ENCODE measurements at regions not wholly inside any gene's neighbourhood (a gene's known extent, or its start where the extent isn't known, plus 50 kb on each side); places are given as distances from the start of the nearest gene placed in this dataset.

DNA sequence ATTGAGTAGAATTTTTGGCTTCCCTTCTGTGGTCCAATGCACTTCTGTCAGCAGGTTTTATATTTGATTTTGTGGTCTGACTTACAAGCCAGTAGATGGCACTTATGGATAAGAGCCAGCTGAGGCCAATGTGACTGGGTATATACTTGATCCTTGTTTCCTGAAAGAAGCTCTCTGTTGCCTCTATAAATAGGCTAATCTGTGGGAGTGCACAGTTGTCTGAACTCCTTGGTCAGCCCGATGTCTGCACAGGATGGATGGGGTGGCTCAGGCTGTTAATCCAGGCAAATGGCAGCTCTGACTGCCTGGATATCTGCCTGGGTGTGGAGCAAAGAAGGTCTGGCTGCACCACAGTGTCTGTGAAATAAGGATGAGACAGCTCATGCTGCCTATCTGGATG, 1183.7 kb upstream of the PRMT6 start:
- no peak overlapping the region for H3K27ac ChIP-seq
- no peak for DNase-seq (ENCODE audit: low spot score)
- no peak overlapping the region for H3K4me3 ChIP-seq
- TF ChIP-seq, protein P1, sequence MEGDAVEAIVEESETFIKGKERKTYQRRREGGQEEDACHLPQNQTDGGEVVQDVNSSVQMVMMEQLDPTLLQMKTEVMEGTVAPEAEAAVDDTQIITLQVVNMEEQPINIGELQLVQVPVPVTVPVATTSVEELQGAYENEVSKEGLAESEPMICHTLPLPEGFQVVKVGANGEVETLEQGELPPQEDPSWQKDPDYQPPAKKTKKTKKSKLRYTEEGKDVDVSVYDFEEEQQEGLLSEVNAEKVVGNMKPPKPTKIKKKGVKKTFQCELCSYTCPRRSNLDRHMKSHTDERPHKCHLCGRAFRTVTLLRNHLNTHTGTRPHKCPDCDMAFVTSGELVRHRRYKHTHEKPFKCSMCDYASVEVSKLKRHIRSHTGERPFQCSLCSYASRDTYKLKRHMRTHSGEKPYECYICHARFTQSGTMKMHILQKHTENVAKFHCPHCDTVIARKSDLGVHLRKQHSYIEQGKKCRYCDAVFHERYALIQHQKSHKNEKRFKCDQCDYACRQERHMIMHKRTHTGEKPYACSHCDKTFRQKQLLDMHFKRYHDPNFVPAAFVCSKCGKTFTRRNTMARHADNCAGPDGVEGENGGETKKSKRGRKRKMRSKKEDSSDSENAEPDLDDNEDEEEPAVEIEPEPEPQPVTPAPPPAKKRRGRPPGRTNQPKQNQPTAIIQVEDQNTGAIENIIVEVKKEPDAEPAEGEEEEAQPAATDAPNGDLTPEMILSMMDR (IDR thresholded peaks at IDR 0.05), result no peak

DNA sequence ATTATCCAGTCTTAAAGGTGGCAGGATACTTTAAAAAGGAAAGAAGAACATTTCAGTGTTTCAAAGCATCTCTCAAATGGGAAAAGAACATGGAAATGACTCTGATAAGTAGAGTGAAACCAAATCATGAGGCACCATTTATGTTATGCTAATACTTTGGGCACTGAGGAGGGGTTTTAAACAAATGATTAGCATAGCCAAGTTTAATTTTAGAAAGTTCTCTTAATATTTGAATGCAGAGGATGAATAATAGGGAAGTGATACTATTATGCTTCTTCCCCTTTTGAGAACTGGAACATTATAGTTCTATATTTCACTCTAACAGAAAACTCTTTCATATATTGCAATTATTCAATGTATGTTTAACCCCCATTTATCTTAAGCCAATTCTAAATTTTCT, 1181.9 kb upstream of the PRMT6 start:
- no peak for DNase-seq (ENCODE audit: low spot score)
- Histone ChIP-seq H3K27ac (no peak overlapping the region), H3K4me3 (no peak overlapping the region)
- TF ChIP-seq, protein P1 (IDR thresholded peaks at IDR 0.05), result no peak

DNA sequence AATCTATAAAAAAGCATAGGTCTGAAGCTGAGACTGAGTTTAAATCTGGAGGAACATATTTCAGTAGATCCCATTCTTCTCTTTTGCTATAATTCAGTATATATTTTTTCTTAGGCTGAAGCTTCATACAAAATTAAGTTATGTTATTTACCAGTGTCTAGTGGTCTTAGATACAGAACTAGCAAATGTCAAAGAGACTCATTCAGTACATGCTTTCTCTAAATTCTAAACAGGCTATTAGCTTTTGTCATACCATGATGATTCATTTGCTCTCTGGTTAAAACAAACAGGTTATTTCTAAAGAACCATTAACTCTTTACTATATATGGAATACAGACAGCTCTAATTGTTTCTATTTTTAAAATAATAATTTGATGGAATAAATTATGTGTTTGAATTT, 1170.2 kb upstream of the PRMT6 start:
- TF ChIP-seq, protein P1 (IDR thresholded peaks at IDR 0.05), result no peak
- DNase-seq (ENCODE audit: low spot score), result no peak
- Histone ChIP-seq H3K4me3 (no peak overlapping the region), H3K27ac (no peak overlapping the region)

DNA sequence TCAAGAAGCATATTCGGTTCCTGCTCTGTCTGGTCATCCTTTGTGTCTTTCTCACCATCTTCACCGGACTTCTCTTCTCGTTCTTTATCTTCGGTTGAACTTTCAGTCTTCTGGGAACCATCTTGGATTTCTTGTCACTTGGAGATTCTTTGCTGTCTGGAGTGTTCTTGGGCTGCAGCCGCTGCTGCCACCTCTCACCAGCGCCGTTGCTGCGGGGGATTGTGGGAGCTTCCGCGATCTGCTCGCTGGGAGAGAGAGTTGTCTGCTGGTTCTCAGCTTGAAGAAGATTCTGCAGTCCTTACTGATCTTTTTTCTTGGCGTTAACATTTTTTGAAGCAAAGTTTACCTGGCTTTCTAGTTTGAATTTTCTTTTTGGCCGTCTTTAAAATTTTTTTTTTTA, 1165.2 kb upstream of the PRMT6 start:
- TF ChIP-seq, protein P1 (IDR thresholded peaks at IDR 0.05), result no peak

DNA sequence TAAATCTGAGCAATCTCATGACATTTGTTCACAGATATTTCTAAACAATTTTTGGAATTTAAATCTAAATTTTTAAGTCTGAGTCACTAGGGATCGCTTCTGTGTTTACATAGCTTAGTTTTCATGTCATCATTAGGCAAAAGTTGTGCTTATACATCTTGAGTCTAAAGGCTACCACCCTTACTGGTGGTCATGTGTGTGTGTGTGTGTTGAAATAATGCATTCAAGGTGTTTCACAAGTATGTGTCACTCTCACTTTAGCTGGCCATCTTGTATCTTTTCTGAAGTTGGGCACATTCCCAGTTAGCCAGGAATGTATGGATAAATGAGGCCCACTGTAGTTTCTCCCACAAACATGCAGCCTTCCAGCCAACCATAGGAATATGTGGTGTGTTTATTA, 1162.5 kb upstream of the PRMT6 start:
- Histone ChIP-seq H3K4me3 (no peak overlapping the region), H3K27ac (no peak overlapping the region)
- DNase-seq (ENCODE audit: low spot score), result no peak
- TF ChIP-seq, protein P1 (IDR thresholded peaks at IDR 0.05), result no peak

More for the DNA sequence above, 1165.2 kb upstream of the PRMT6 start:
- Histone ChIP-seq H3K4me3 (no peak overlapping the region), H3K27ac (no peak overlapping the region)
- DNase-seq (ENCODE audit: low spot score), result no peak

DNA sequence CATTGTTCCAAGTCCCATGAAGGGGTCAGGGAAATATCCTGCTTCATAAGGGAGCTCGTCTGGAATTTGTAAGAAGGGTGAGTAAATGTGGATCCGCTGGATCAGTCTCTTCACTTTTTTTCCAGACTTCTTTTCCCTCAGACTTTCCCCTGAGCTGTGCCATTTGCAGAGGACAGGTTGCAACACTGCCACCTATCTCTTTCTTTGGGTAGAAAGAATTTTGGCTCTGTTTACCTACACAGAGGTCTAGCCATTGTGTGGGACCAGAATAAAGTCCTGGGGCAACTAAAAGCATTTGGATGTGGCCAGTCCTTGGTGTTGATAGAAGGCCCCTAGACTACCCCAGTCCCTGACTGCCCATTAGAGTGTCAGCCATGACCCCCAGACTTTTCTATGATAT, 1146.7 kb upstream of the PRMT6 start:
- no peak for DNase-seq (ENCODE audit: low spot score)
- Histone ChIP-seq H3K27ac (no peak overlapping the region), H3K4me3 (no peak overlapping the region)
- TF ChIP-seq, protein P1 (IDR thresholded peaks at IDR 0.05), result no peak

DNA sequence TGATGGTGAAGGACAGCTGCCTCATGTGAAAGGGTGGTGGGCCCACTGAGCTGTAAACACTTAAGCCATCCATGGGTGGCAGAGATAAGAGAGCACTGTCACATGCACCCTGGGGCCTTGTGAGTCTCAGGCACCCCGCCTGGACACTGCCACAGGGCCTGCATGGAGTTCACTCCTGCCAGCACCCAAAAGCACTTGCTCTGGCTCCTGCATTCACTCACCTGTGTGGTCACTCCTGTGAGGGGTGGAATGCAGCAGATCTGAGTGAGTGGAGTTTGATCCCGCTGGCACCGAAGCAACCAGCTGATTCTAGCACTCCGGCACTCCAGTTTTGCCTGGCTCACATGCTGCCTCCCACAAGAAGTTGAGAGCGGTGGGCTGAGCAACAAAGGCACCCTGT, 1142.1 kb upstream of the PRMT6 start:
- Histone ChIP-seq H3K27ac (no peak overlapping the region), H3K4me3 (no peak overlapping the region)
- no peak for DNase-seq (ENCODE audit: low spot score)
- TF ChIP-seq, protein P1 (IDR thresholded peaks at IDR 0.05), result no peak

Data from coronary artery (tissue), 2 donors.